DMS153 (cell line): ENCODE measurements at regions not wholly inside any gene's neighbourhood (a gene's known extent, or its start where the extent isn't known, plus 50 kb on each side); places are given as distances from the start of the nearest gene placed in this dataset.
A peak's percentile ranks its signal among the peaks of the same experiment; 100 is the strongest.
"Not testable (repeated sequence)": the region's sequence is repeated elsewhere in the genome, so short reads cannot be mapped to it uniquely, and the experiment has no call there.

Source experiments
- DNase-seq: peaks from one replicate; lab custom pipeline; 2025; lab: John Stamatoyannopoulos, UW

- no peak for DNase-seq
These were observed 77.6 kb upstream of the PMEPA1 start for GRCh38 chr20:57787151-57787989.

- no peak for DNase-seq
These were observed 76.6 kb upstream of the PMEPA1 start for GRCh38 chr20:57786304-57786932.

GRCh38 chr20:57785720-57786119 lies 75.9 kb upstream of the PMEPA1 start:
- peak; percentile 19 for DNase-seq

GRCh38 chr20:57785061-57785460 lies 75.2 kb upstream of the PMEPA1 start:
- no peak for DNase-seq

GRCh38 chr20:57783956-57784837 lies 74.4 kb upstream of the PMEPA1 start:
- DNase-seq, result no peak

- no peak for DNase-seq
These were observed 73.4 kb upstream of the PMEPA1 start for GRCh38 chr20:57783196-57783595.

GRCh38 chr20:57782631-57783041 lies 72.8 kb upstream of the PMEPA1 start:
- DNase-seq, result no peak

- DNase-seq, result no peak
These were observed 72.1 kb upstream of the PMEPA1 start for GRCh38 chr20:57781901-57782300.

- DNase-seq, result no peak
These were observed 71.1 kb upstream of the PMEPA1 start for GRCh38 chr20:57780906-57781305.

GRCh38 chr20:57780398-57780797 lies 70.6 kb upstream of the PMEPA1 start:
- no peak for DNase-seq

GRCh38 chr20:57779401-57780003 lies 69.7 kb upstream of the PMEPA1 start:
- DNase-seq, result no peak

GRCh38 chr20:57777911-57778310 lies 68.1 kb upstream of the PMEPA1 start:
- no peak for DNase-seq

GRCh38 chr20:57774951-57775350 lies 65.1 kb upstream of the PMEPA1 start:
- no peak for DNase-seq

- DNase-seq, result no peak
These were observed 64.5 kb upstream of the PMEPA1 start for GRCh38 chr20:57774111-57774880.

- DNase-seq, result no peak
These were observed 63.4 kb upstream of the PMEPA1 start for GRCh38 chr20:57773059-57773815.

- no peak for DNase-seq
These were observed 62.6 kb upstream of the PMEPA1 start for GRCh38 chr20:57772349-57772964.

GRCh38 chr20:57770852-57771720 lies 61.3 kb upstream of the PMEPA1 start:
- no peak for DNase-seq

- not testable (repeated sequence) for DNase-seq
These were observed 60.6 kb upstream of the PMEPA1 start for GRCh38 chr20:57770401-57770800.

- DNase-seq, result no peak
These were observed 59.9 kb upstream of the PMEPA1 start for GRCh38 chr20:57769756-57770155.
